ENCODE measurements at regions not wholly inside any gene's neighbourhood (a gene's known extent, or its start where the extent isn't known, plus 50 kb on each side); places are given as distances from the start of the nearest gene placed in this dataset.

DNA sequence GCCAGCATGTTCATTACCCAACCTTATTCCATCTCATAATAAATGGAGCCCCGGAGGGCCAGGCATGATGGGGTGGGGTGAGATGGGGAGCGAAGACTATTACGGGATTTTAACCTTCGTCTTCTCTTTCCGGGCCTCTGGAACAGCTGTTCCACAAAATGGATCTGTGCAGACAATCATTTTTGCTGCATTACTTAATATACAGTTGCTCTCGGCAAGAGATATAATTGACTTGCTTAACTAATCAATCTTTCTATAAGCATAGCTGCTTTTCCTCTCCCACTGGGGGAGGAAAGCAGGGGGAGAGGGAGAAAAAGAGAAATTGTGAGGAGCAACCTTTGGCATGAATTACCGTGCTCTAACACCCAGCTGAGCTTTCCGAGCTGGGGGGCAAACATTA, 440.4 kb downstream of the BUD13 start:
- TF ChIP-seq CTCF (IDR thresholded peaks at IDR 0.05) = no peak
- no peak for TF ChIP-seq POLR2AphosphoS5 (IDR thresholded peaks at IDR 0.05; ENCODE audit: low read depth, low read length)
- TF ChIP-seq, protein P1, sequence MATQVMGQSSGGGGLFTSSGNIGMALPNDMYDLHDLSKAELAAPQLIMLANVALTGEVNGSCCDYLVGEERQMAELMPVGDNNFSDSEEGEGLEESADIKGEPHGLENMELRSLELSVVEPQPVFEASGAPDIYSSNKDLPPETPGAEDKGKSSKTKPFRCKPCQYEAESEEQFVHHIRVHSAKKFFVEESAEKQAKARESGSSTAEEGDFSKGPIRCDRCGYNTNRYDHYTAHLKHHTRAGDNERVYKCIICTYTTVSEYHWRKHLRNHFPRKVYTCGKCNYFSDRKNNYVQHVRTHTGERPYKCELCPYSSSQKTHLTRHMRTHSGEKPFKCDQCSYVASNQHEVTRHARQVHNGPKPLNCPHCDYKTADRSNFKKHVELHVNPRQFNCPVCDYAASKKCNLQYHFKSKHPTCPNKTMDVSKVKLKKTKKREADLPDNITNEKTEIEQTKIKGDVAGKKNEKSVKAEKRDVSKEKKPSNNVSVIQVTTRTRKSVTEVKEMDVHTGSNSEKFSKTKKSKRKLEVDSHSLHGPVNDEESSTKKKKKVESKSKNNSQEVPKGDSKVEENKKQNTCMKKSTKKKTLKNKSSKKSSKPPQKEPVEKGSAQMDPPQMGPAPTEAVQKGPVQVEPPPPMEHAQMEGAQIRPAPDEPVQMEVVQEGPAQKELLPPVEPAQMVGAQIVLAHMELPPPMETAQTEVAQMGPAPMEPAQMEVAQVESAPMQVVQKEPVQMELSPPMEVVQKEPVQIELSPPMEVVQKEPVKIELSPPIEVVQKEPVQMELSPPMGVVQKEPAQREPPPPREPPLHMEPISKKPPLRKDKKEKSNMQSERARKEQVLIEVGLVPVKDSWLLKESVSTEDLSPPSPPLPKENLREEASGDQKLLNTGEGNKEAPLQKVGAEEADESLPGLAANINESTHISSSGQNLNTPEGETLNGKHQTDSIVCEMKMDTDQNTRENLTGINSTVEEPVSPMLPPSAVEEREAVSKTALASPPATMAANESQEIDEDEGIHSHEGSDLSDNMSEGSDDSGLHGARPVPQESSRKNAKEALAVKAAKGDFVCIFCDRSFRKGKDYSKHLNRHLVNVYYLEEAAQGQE (IDR thresholded peaks at IDR 0.05; ENCODE audit: insufficient read depth in 1 of 2, low read depth in 2 of 2, low read length in 1 of 2) = no peak
- TF ChIP-seq TCF7L2 (IDR thresholded peaks at IDR 0.05; ENCODE audit: low read depth, low read length) = no peak
